ENCODE measurements at regions not wholly inside any gene's neighbourhood (a gene's known extent, or its start where the extent isn't known, plus 50 kb on each side); places are given as distances from the start of the nearest gene placed in this dataset.

- Histone ChIP-seq H3K4me1 (ENCODE audit: insufficient read depth, low read length) (no peaks in the 10 kb centered on the region), H3K4me3 (ENCODE audit: low read length) (no peak overlapping the region), H3K36me3 (ENCODE audit: insufficient read depth, low read length) (no peaks in the 10 kb centered on the region), H3K27ac (ENCODE audit: low read depth, low read length) (no peak overlapping the region), H3K9me3 (ENCODE audit: insufficient read depth, low read depth, low read length) (no peaks in the 10 kb centered on the region), H3K9ac (ENCODE audit: low read depth, low read length) (no peak overlapping the region), H3K27me3 (ENCODE audit: insufficient read depth, low read length) (no peaks in the 10 kb centered on the region)
- WGBS = 88% methylated on average over 5 of the region's 5 CpGs
These were observed 273.5 kb downstream of the KLF6 start for GRCh38 chr10:3511483-3511882.

DNA sequence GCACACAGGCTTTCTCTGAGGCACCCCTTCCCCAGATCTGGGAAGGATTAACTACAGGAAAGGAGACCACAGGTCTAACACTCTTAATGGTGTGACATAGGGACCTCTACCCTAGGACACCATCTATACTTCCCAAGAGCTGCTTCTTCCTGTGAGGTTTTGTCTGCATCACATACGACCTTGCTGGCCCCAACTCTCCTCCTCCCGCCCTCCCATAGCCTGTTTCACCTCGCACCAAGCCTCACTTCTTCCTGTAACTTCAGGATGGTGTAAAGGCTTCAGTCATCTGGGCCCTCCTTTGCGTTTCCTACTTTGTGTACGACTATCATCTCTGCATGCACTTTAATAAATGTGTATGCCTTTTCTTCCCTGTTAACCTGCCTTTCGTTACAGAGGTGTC lies 274.3 kb downstream of the KLF6 start:
- Histone ChIP-seq H3K36me3 (ENCODE audit: insufficient read depth, low read length) (no peaks in the 10 kb centered on the region), H3K4me3 (ENCODE audit: low read length) (no peak overlapping the region), H3K27ac (ENCODE audit: low read depth, low read length) (no peak overlapping the region), H3K4me1 (ENCODE audit: insufficient read depth, low read length) (no peaks in the 10 kb centered on the region), H3K9ac (ENCODE audit: low read depth, low read length) (no peak overlapping the region), H3K9me3 (ENCODE audit: insufficient read depth, low read depth, low read length) (no peaks in the 10 kb centered on the region), H3K27me3 (ENCODE audit: insufficient read depth, low read length) (no peaks in the 10 kb centered on the region)
- WGBS = 87% methylated on average over 5 of the region's 6 CpGs

GRCh38 chr10:3509355-3509754 lies 275.7 kb downstream of the KLF6 start:
- WGBS = 90% methylated on average over 3 of the region's 3 CpGs

DNA sequence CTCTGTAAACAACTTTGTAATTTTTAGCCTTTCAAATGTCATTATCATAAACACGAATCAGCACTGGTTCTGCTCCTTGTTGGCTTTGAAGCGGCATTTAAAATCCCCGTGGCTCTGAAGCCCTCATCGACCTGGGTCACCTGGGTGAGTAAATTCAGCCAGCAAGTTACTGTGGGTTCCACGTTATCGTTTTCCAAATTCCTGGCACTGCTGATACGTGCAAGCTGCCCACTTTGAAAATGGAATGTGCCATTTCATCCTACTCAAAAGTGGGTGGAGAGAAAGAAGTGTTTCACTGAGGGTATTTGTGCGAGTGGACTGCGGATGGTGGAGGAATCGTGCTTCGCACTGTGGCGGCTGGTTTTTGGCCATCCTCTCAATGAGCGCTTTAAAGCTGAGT lies 281.7 kb downstream of the KLF6 start:
- Histone ChIP-seq H3K4me1 (ENCODE audit: insufficient read depth, low read length) (peaks cover 16% of the 10 kb centered on the region), H3K9ac (ENCODE audit: low read depth, low read length) (no peak overlapping the region), H3K36me3 (ENCODE audit: insufficient read depth, low read length) (no peaks in the 10 kb centered on the region), H3K9me3 (ENCODE audit: insufficient read depth, low read depth, low read length) (no peaks in the 10 kb centered on the region), H3K27me3 (ENCODE audit: insufficient read depth, low read length) (no peaks in the 10 kb centered on the region), H3K4me3 (ENCODE audit: low read length) (no peak overlapping the region), H3K27ac (ENCODE audit: low read depth, low read length) (no peak overlapping the region)
- WGBS = 93% methylated on average over 12 of the region's 13 CpGs

More at GRCh38 chr10:3509355-3509754, 275.7 kb downstream of the KLF6 start:
- Histone ChIP-seq H3K4me1 (ENCODE audit: insufficient read depth, low read length) (no peaks in the 10 kb centered on the region), H3K4me3 (ENCODE audit: low read length) (no peak overlapping the region), H3K27me3 (ENCODE audit: insufficient read depth, low read length) (no peaks in the 10 kb centered on the region), H3K9ac (ENCODE audit: low read depth, low read length) (no peak overlapping the region), H3K36me3 (ENCODE audit: insufficient read depth, low read length) (no peaks in the 10 kb centered on the region), H3K27ac (ENCODE audit: low read depth, low read length) (no peak overlapping the region), H3K9me3 (ENCODE audit: insufficient read depth, low read depth, low read length) (no peaks in the 10 kb centered on the region)

GRCh38 chr10:3502673-3503072 lies 282.3 kb downstream of the KLF6 start:
- Histone ChIP-seq H3K4me1 (ENCODE audit: insufficient read depth, low read length) (peaks cover 16% of the 10 kb centered on the region), H3K4me3 (ENCODE audit: low read length) (no peak overlapping the region), H3K9me3 (ENCODE audit: insufficient read depth, low read depth, low read length) (no peaks in the 10 kb centered on the region), H3K9ac (ENCODE audit: low read depth, low read length) (no peak overlapping the region), H3K36me3 (ENCODE audit: insufficient read depth, low read length) (no peaks in the 10 kb centered on the region), H3K27ac (ENCODE audit: low read depth, low read length) (no peak overlapping the region), H3K27me3 (ENCODE audit: insufficient read depth, low read length) (no peaks in the 10 kb centered on the region)
- WGBS = 80% methylated on average over 6 of the region's 6 CpGs

DNA sequence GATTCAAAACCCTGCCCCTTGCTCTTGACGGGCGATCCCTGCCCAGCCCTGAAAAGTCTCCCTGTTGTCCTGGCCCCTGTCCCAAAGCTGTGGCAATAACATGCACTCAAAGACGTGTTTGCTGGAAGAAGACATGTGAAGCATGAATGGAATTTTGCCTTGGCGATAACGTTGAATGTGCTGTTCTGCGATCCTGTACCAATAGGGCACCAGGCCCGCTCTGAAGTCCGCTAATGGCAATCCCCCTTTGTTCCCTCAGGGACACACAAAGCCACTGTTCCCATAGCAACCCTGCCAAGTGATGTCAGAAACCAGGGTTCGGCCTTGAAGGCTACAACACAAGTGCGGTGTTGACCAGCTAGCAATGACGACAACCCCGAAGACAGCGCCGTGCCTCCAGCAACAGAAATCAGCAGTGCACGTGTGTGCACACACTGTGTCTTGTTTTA lies 284.6 kb downstream of the KLF6 start:
- Histone ChIP-seq H3K9ac (ENCODE audit: low read depth, low read length) (no peak overlapping the region), H3K9me3 (ENCODE audit: insufficient read depth, low read depth, low read length) (no peaks in the 10 kb centered on the region), H3K27ac (ENCODE audit: low read depth, low read length) (no peak overlapping the region), H3K4me1 (ENCODE audit: insufficient read depth, low read length) (peaks cover 36% of the 10 kb centered on the region), H3K36me3 (ENCODE audit: insufficient read depth, low read length) (no peaks in the 10 kb centered on the region), H3K27me3 (ENCODE audit: insufficient read depth, low read length) (no peaks in the 10 kb centered on the region), H3K4me3 (ENCODE audit: low read length) (no peak overlapping the region)
- WGBS = 87% methylated on average over 15 of the region's 15 CpGs

- 100% methylated on average over 3 of the region's 4 CpGs for WGBS
These were observed 285.9 kb downstream of the KLF6 start for GRCh38 chr10:3499120-3499519.

GRCh38 chr10:3497581-3497980 lies 287.4 kb downstream of the KLF6 start:
- no peaks in the 10 kb centered on the region for H3K9me3 ChIP-seq (ENCODE audit: insufficient read depth, low read depth, low read length)
- no peak overlapping the region for H3K4me3 ChIP-seq (ENCODE audit: low read length)
- no peaks in the 10 kb centered on the region for H3K27me3 ChIP-seq (ENCODE audit: insufficient read depth, low read length)
- no peaks in the 10 kb centered on the region for H3K36me3 ChIP-seq (ENCODE audit: insufficient read depth, low read length)
- no peak overlapping the region for H3K9ac ChIP-seq (ENCODE audit: low read depth, low read length)
- no peak overlapping the region for H3K27ac ChIP-seq (ENCODE audit: low read depth, low read length)
- 92% methylated on average over 6 of the region's 7 CpGs for WGBS
- peaks cover 38% of the 10 kb centered on the region for H3K4me1 ChIP-seq (ENCODE audit: insufficient read depth, low read length)

More at GRCh38 chr10:3499120-3499519, 285.9 kb downstream of the KLF6 start:
- Histone ChIP-seq H3K27me3 (ENCODE audit: insufficient read depth, low read length) (no peaks in the 10 kb centered on the region), H3K36me3 (ENCODE audit: insufficient read depth, low read length) (no peaks in the 10 kb centered on the region), H3K9me3 (ENCODE audit: insufficient read depth, low read depth, low read length) (no peaks in the 10 kb centered on the region), H3K27ac (ENCODE audit: low read depth, low read length) (no peak overlapping the region), H3K4me3 (ENCODE audit: low read length) (no peak overlapping the region), H3K4me1 (ENCODE audit: insufficient read depth, low read length) (peaks cover 42% of the 10 kb centered on the region), H3K9ac (ENCODE audit: low read depth, low read length) (no peak overlapping the region)

DNA sequence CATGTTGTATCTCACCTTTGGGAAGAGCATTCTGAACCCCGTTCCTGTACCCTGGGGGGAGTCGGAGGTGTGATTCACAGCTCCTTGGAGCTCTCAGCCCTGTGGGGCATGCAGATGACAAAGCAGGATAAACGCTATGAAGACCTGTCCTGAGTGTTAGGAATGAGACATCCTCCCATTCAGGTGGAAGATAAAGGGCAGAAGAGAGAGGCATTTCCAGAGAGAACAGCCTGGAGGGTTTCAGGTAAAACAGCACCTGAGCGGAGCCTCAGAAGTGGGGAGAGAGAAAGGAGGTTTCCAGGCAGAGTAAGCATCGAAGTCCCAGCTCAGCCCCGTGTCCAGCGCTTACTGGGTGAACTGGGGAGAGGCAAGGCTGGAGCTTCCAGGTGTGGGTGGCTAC lies 288.9 kb downstream of the KLF6 start:
- WGBS = 77% methylated on average over 7 of the region's 7 CpGs
- Histone ChIP-seq H3K9ac (ENCODE audit: low read depth, low read length) (peak overlapping the region; percentile 32), H3K4me3 (ENCODE audit: low read length) (no peak overlapping the region), H3K9me3 (ENCODE audit: insufficient read depth, low read depth, low read length) (no peaks in the 10 kb centered on the region), H3K27ac (ENCODE audit: low read depth, low read length) (peak overlapping the region; percentile 26; the same call in 1 of the 2 replicates), H3K4me1 (ENCODE audit: insufficient read depth, low read length) (peaks cover 32% of the 10 kb centered on the region), H3K27me3 (ENCODE audit: insufficient read depth, low read length) (no peaks in the 10 kb centered on the region), H3K36me3 (ENCODE audit: insufficient read depth, low read length) (no peaks in the 10 kb centered on the region)

DNA sequence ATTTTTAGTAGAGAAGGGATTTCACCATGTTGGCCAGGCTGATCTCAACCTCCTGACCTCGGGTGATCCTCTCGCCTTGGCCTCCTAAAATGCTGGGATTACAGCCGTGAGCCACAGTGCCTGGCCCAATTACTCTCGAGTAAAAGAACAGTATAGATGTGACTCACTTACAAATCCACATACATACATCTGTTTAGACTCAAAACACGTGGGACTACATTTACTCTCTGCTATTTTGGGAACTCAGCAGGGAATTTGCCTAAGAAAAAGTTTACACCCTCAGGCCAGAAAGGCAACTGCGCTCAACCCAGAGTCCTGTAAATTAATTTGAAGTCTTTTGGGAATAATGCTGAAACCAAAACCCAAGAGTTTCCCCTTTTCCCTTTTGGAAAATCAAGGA lies 289.7 kb downstream of the KLF6 start:
- WGBS = 85% methylated on average over 6 of the region's 6 CpGs
- no peaks in the 10 kb centered on the region for H3K27me3 ChIP-seq (ENCODE audit: insufficient read depth, low read length)
- no peak overlapping the region for H3K27ac ChIP-seq (ENCODE audit: low read depth, low read length)
- no peak overlapping the region for H3K9ac ChIP-seq (ENCODE audit: low read depth, low read length)
- no peak overlapping the region for H3K4me3 ChIP-seq (ENCODE audit: low read length)
- H3K4me1 ChIP-seq (ENCODE audit: insufficient read depth, low read length) = peaks cover 32% of the 10 kb centered on the region
- no peaks in the 10 kb centered on the region for H3K36me3 ChIP-seq (ENCODE audit: insufficient read depth, low read length)
- H3K9me3 ChIP-seq (ENCODE audit: insufficient read depth, low read depth, low read length) = no peaks in the 10 kb centered on the region

DNA sequence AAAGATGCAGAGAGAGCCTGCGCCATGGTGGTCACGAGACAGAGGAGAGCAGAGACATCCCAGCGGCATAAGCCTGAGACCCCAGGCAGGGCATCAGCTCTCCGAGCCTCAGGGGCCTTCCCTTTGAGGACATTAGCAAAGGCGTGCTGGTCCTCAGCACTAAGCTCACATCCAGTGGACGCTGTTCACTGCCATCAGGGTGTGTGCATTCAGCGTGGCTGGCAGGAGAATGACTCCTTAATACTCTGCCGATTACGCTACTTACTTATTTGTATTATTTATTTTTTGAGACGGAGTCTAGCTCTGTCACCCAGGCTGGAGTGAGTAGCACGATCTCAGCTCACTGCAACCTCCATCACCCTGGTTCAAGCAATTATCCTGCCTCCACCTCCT lies 290.2 kb downstream of the KLF6 start:
- Histone ChIP-seq H3K4me3 (ENCODE audit: low read length) (no peak overlapping the region), H3K4me1 (ENCODE audit: insufficient read depth, low read length) (peaks cover 32% of the 10 kb centered on the region), H3K9ac (ENCODE audit: low read depth, low read length) (no peak overlapping the region), H3K27me3 (ENCODE audit: insufficient read depth, low read length) (no peaks in the 10 kb centered on the region), H3K36me3 (ENCODE audit: insufficient read depth, low read length) (no peaks in the 10 kb centered on the region), H3K9me3 (ENCODE audit: insufficient read depth, low read depth, low read length) (no peaks in the 10 kb centered on the region), H3K27ac (ENCODE audit: low read depth, low read length) (no peak overlapping the region)
- 95% methylated on average over 10 of the region's 11 CpGs for whole genome bisulfite sequencing

DNA sequence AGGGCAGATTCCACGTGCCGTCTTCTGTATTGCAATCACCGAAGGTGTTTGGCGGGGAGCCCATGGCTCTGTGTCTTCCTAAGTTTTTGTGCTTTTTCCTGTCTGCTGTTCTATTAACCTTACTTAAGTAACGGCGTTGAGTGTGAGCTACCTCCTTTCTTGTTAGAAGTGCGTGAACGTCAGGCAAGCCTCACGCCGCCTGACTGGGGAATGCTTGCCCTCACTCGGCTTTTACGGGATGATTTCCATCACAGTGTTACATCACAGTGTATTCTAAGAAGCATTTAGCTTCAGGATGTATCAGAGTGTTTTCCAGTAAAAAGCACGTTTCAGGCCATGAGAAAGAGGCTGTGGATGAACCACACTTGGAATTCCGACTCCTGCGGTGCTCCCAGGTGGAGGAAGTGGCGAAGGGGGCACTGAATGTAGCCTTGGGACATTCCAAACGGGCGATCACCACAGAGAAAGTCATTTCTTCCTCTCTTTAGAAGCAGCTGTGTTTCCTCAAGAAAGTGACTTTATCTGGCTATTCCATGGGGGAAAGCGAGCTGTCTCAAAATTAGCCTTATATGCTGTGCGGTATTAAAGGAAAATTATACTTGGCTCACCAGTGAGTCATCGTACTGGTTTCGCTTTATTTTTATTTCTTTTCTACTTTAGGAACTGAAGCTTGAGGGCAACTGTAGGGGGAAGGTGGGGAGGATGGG lies 290.7 kb downstream of the KLF6 start:
- Histone ChIP-seq H3K36me3 (ENCODE audit: insufficient read depth, low read length) (no peaks in the 10 kb centered on the region), H3K27ac (ENCODE audit: low read depth, low read length) (no peak overlapping the region), H3K9me3 (ENCODE audit: insufficient read depth, low read depth, low read length) (no peaks in the 10 kb centered on the region; the same call in 1 of the 2 replicates), H3K4me3 (ENCODE audit: low read length) (no peak overlapping the region), H3K4me1 (ENCODE audit: insufficient read depth, low read length) (peaks cover 32% of the 10 kb centered on the region), H3K9ac (ENCODE audit: low read depth, low read length) (no peak overlapping the region), H3K27me3 (ENCODE audit: insufficient read depth, low read length) (no peaks in the 10 kb centered on the region)
- WGBS = 92% methylated on average over 22 of the region's 22 CpGs
